Osteocyte (in vitro differentiated cells): ENCODE measurements at regions not wholly inside any gene's neighbourhood (a gene's known extent, or its start where the extent isn't known, plus 50 kb on each side); places are given as distances from the start of the nearest gene placed in this dataset.

Experiments
- DNase-seq: peaks from one replicate; pipeline ENCODE4 v3.0.0; 2021; ENCODE audit warnings: mixed read lengths; ENCODE audit not compliant: unreplicated experiment; ENCODE audit errors: extremely low spot score
- H3K27ac Mint-ChIP-seq: one replicate; pipeline ENCODE4 v1.8.0; 2021; ENCODE audit warnings: mild to moderate bottlenecking, mixed read lengths; ENCODE audit not compliant: unreplicated experiment
- H3K27me3 Mint-ChIP-seq: one replicate; pipeline ENCODE4 v1.8.0; 2021; ENCODE audit warnings: mixed read lengths; ENCODE audit not compliant: unreplicated experiment
- H3K36me3 Mint-ChIP-seq: one replicate; pipeline ENCODE4 v1.8.0; 2021; ENCODE audit warnings: mixed read lengths; ENCODE audit not compliant: unreplicated experiment
- H3K4me1 Mint-ChIP-seq: one replicate; pipeline ENCODE4 v1.8.0; 2021; ENCODE audit warnings: mixed read lengths; ENCODE audit not compliant: unreplicated experiment
- H3K4me3 Mint-ChIP-seq: one replicate; pipeline ENCODE4 v1.8.0; 2021; ENCODE audit warnings: mild to moderate bottlenecking, moderate library complexity, mixed read lengths; ENCODE audit not compliant: unreplicated experiment
- H3K9me3 Mint-ChIP-seq: one replicate; pipeline ENCODE4 v1.8.0; 2021; ENCODE audit warnings: mixed read lengths; ENCODE audit not compliant: unreplicated experiment
- CTCF ChIP-seq: fragments of 200-600 bp; sonication (generic); IDR thresholded peaks from 2 replicates; pipeline ENCODE4 v1.5.0; 2021; ENCODE audit warnings: antibody characterized with exemption, mild to moderate bottlenecking, moderate library complexity

- H3K4me1 Mint-ChIP-seq = no peaks in the 10 kb centered on the region
- H3K36me3 Mint-ChIP-seq = no peaks in the 10 kb centered on the region
- peaks cover 20% of the 10 kb centered on the region for H3K27me3 Mint-ChIP-seq
- no peak overlapping the region for H3K27ac Mint-ChIP-seq
- no peaks in the 10 kb centered on the region for H3K9me3 Mint-ChIP-seq
- H3K4me3 Mint-ChIP-seq = no peak overlapping the region
- no peak for TF ChIP-seq CTCF
- DNase-seq = no peak
Observed at GRCh38 chr7:45443263-45443662, 130.9 kb upstream of the ADCY1 start.

- Mint-ChIP-seq H3K27me3 (peaks cover 21% of the 10 kb centered on the region), H3K9me3 (no peaks in the 10 kb centered on the region), H3K36me3 (no peaks in the 10 kb centered on the region), H3K27ac (no peak overlapping the region), H3K4me3 (no peak overlapping the region), H3K4me1 (no peaks in the 10 kb centered on the region)
- no peak for DNase-seq
- no peak for TF ChIP-seq CTCF
Observed at GRCh38 chr7:45446195-45446944, 127.8 kb upstream of the ADCY1 start.

GRCh38 chr7:45447296-45447695 is 126.9 kb upstream of the ADCY1 start:
- H3K4me1 Mint-ChIP-seq = no peaks in the 10 kb centered on the region

GRCh38 chr7:45450571-45451204 is 123.5 kb upstream of the ADCY1 start:
- Mint-ChIP-seq H3K27ac (no peak overlapping the region), H3K9me3 (no peaks in the 10 kb centered on the region), H3K27me3 (peaks cover 17% of the 10 kb centered on the region), H3K36me3 (no peaks in the 10 kb centered on the region), H3K4me3 (no peak overlapping the region), H3K4me1 (no peaks in the 10 kb centered on the region)
- no peak for DNase-seq
- no peak for TF ChIP-seq CTCF

More at GRCh38 chr7:45447296-45447695, 126.9 kb upstream of the ADCY1 start:
- no peak for DNase-seq
- Mint-ChIP-seq H3K36me3 (no peaks in the 10 kb centered on the region), H3K27ac (no peak overlapping the region), H3K27me3 (peaks cover 21% of the 10 kb centered on the region), H3K4me3 (no peak overlapping the region), H3K9me3 (no peaks in the 10 kb centered on the region)
- TF ChIP-seq CTCF = no peak

- Mint-ChIP-seq H3K27ac (no peak overlapping the region), H3K9me3 (no peaks in the 10 kb centered on the region), H3K4me1 (no peaks in the 10 kb centered on the region), H3K36me3 (no peaks in the 10 kb centered on the region), H3K4me3 (no peak overlapping the region), H3K27me3 (peaks cover 16% of the 10 kb centered on the region)
- no peak for DNase-seq
- no peak for TF ChIP-seq CTCF
Observed at GRCh38 chr7:45451342-45452035, 122.7 kb upstream of the ADCY1 start.
